Endothelial cell of umbilical vein (primary cell): ENCODE measurements at regions not wholly inside any gene's neighbourhood (a gene's known extent, or its start where the extent isn't known, plus 50 kb on each side); places are given as distances from the start of the nearest gene placed in this dataset.

ENCODE experiments used
- BruUV-seq: library from RNA; stranded (reverse); fragments of 400-500 nt; replicated peaks from 2 replicates; lab custom pipeline; 2021; lab: Mats Ljungman, UMichigan
- CTCF ChIA-PET: fragments of 300-600, 350-600 bp; sonication (Branson Sonifier 250); formaldehyde crosslinking; loops from one replicate; lab custom pipeline; 2021; ENCODE audit warnings: antibody characterized with exemption, inconsistent platforms; lab: Charles Lee
- POLR2A ChIA-PET: fragments of 300-600, 350-600 bp; sonication (Branson Sonifier 250); formaldehyde crosslinking; loops from one replicate; lab custom pipeline; 2021; ENCODE audit warnings: antibody characterized with exemption, inconsistent platforms; lab: Charles Lee
- DNase-seq: peaks from one replicate; pipeline ENCODE4 v3.0.0-alpha.2; 2011; ENCODE audit warnings: low read depth, low spot score
- FAIRE-seq: peaks from 2 replicates; lab custom pipeline; 2011; peaks lifted over from hg19 to GRCh38; lab: Jason Lieb, UNC
- H2AFZ ChIP-seq: 2 replicates; pipeline ENCODE4 v1.6.0; 2012; ENCODE audit warnings: low read depth, low read length, control low read depth, inconsistent platforms
- H3K27ac ChIP-seq: 2 replicates; pipeline ENCODE4 v1.5.1; 2011; ENCODE audit warnings: low read depth, mild to moderate bottlenecking, control low read depth, low read length, moderate library complexity; ENCODE audit not compliant: insufficient read depth
- H3K27me3 ChIP-seq, 2 experiments: 2 replicates each; pipeline versions ENCODE4 v1.6.0 to v1.6.1; 2011; ENCODE audit warnings: low read length in 2 of 2, mixed read lengths in 1 of 2; ENCODE audit not compliant: control insufficient read depth in 2 of 2, insufficient read depth in 2 of 2
- H3K36me3 ChIP-seq, 2 experiments: 2 replicates in 1 of 2; 3 replicates in 1 of 2; pipeline ENCODE4 v1.5.1; 2011; ENCODE audit warnings: low read length in 2 of 2, mild to moderate bottlenecking in 1 of 2, moderate library complexity in 1 of 2; ENCODE audit not compliant: control insufficient read depth in 2 of 2, insufficient read depth in 2 of 2; ENCODE audit errors: extremely low read depth in 1 of 2
- H3K4me1 ChIP-seq: 3 replicates; pipeline ENCODE4 v1.5.1; 2011; ENCODE audit warnings: mild to moderate bottlenecking, low read length; ENCODE audit not compliant: control insufficient read depth, insufficient read depth; ENCODE audit errors: extremely low read depth
- H3K4me2 ChIP-seq: 2 replicates; pipeline ENCODE4 v1.6.1; 2011; ENCODE audit warnings: low read length, control low read depth, mixed read lengths; ENCODE audit not compliant: insufficient read depth
- H3K4me3 ChIP-seq, 3 experiments: fragments of 200-600 bp in 1 of 3; sonication (generic), shearing (Covaris generic) in 1 of 3; replicated peaks in 1 of 3; 2 replicates each; pipeline ENCODE4 v1.5.1; 2011 to 2016; ENCODE audit warnings: control low read depth in 3 of 3, low read length in 3 of 3, mild to moderate bottlenecking in 2 of 3, inconsistent platforms in 1 of 3, low read depth in 1 of 3, moderate library complexity in 1 of 3; ENCODE audit not compliant: insufficient read depth in 1 of 3
- H3K79me2 ChIP-seq: 2 replicates; pipeline ENCODE4 v1.6.0; 2012; ENCODE audit warnings: low read length, inconsistent platforms; ENCODE audit not compliant: control insufficient read depth, insufficient read depth
- H3K9ac ChIP-seq: replicated peaks from 2 replicates; pipeline ENCODE3; 2011; ENCODE audit warnings: low read length, control low read depth; ENCODE audit not compliant: insufficient read depth; ENCODE audit errors: extremely low read depth
- H3K9me1 ChIP-seq: replicated peaks from 3 replicates; pipeline ENCODE4 v1.6.0; 2011; ENCODE audit warnings: mild to moderate bottlenecking, low read length; ENCODE audit not compliant: control insufficient read depth, insufficient read depth; ENCODE audit errors: extremely low read depth
- H3K9me3 ChIP-seq: replicated peaks from 2 replicates; pipeline ENCODE4 v1.5.1; 2012; ENCODE audit warnings: low read length, inconsistent platforms; ENCODE audit not compliant: control insufficient read depth, insufficient read depth
- H4K20me1 ChIP-seq: replicated peaks from 2 replicates; pipeline ENCODE3; 2011; ENCODE audit warnings: mild to moderate bottlenecking, low read length; ENCODE audit not compliant: control insufficient read depth, insufficient read depth; ENCODE audit errors: extremely low read depth
- CTCF ChIP-seq, 2 donors: IDR thresholded peaks; 1 replicate in 1 of 2; 2 replicates in 1 of 2; pipeline ENCODE4 v1.5.1; 2011; ENCODE audit warnings: low read length in 2 of 2, mild to moderate bottlenecking in 2 of 2, moderate library complexity in 2 of 2, control low read depth in 1 of 2, inconsistent platforms in 1 of 2, low read depth in 1 of 2; ENCODE audit not compliant: insufficient read depth in 1 of 2; ENCODE audit errors: extremely low read depth in 1 of 2
- EZH2 ChIP-seq: IDR thresholded peaks from 2 replicates; pipeline ENCODE4 v1.6.1; 2012; ENCODE audit warnings: borderline replicate concordance, low read depth, mild to moderate bottlenecking, moderate library complexity, low read length, inconsistent platforms; ENCODE audit not compliant: severe bottlenecking
- FOS ChIP-seq: IDR thresholded peaks from 2 replicates; pipeline ENCODE4 v1.6.1; 2011; ENCODE audit warnings: mild to moderate bottlenecking, low read length, moderate library complexity, borderline replicate concordance; ENCODE audit not compliant: insufficient read depth
- GATA2 ChIP-seq: IDR thresholded peaks from 2 replicates; pipeline ENCODE4 v1.7.0; 2011; ENCODE audit warnings: low read depth, mild to moderate bottlenecking, moderate library complexity, mixed read lengths, low read length; ENCODE audit not compliant: insufficient read length, insufficient read depth
- JUN ChIP-seq: IDR thresholded peaks from 2 replicates; pipeline ENCODE4 v1.6.1; 2011; ENCODE audit warnings: borderline replicate concordance, low read depth; ENCODE audit not compliant: insufficient read length, insufficient read depth
- MYC ChIP-seq: IDR thresholded peaks from one replicate; pipeline ENCODE4 v1.6.1; 2011; ENCODE audit warnings: mild to moderate bottlenecking, low read depth, low read length
- POLR2A ChIP-seq: IDR thresholded peaks from 2 replicates; pipeline ENCODE4 v1.6.1; 2012; ENCODE audit warnings: low read depth, mild to moderate bottlenecking, control low read depth, low read length
- POLR2AphosphoS5 ChIP-seq: IDR thresholded peaks from 2 replicates; pipeline ENCODE4 v1.6.1; 2012; ENCODE audit warnings: low read depth, mild to moderate bottlenecking, control low read depth, low read length, moderate library complexity; ENCODE audit not compliant: insufficient read depth
- dilution Hi-C: fragments of 300-500 bp; cut with MboI; formaldehyde crosslinking; loops from one replicate; pipeline ENCODE4 v1.15.0; 2019; ENCODE audit warnings: low sequenced_read_pairs; ENCODE audit not compliant: extremely low pct_ligation_motif_present
- intact Hi-C: fragments of 100-400 bp; cut with micrococcal nuclease; formaldehyde crosslinking; loops from one replicate; pipeline ENCODE4 v1.10.0; 2022
- TF ChIP-seq, protein P1 (sequence below): IDR thresholded peaks from 2 replicates; pipeline ENCODE4 v1.6.1; 2011; ENCODE audit not compliant: insufficient read depth, insufficient read length

GRCh38 chr2:118525346-118525745 is 322.1 kb downstream of the EN1 start:
- CTCF ChIA-PET = no interaction called here
- H3K9me3 ChIP-seq = no peaks in the 10 kb centered on the region
- H3K9ac ChIP-seq = no peak overlapping the region
- H2AFZ ChIP-seq = no peak overlapping the region
- no peaks in the 10 kb centered on the region for H3K79me2 ChIP-seq
- BruUV-seq = no TSS peak
- H3K9me1 ChIP-seq = no peaks in the 10 kb centered on the region
- no peak overlapping the region for H3K4me3 ChIP-seq
- no peaks in the 10 kb centered on the region for H3K27me3 ChIP-seq
- no peaks in the 10 kb centered on the region for H4K20me1 ChIP-seq
- no peaks in the 10 kb centered on the region for H3K36me3 ChIP-seq
- H3K27ac ChIP-seq = no peak overlapping the region
- no peak for TF ChIP-seq FOS
- no peak for TF ChIP-seq MYC
- TF ChIP-seq POLR2A = no peak
- no peak for TF ChIP-seq EZH2
- TF ChIP-seq, protein P1, sequence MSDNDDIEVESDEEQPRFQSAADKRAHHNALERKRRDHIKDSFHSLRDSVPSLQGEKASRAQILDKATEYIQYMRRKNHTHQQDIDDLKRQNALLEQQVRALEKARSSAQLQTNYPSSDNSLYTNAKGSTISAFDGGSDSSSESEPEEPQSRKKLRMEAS = no peak
- TF ChIP-seq CTCF (IDR thresholded peaks at IDR 0.05; ENCODE audit: extremely low read depth in 1 of 2, insufficient read depth in 1 of 2, low read depth in 1 of 2, low read length in 2 of 2) = no peak
- no peak for TF ChIP-seq POLR2AphosphoS5
- TF ChIP-seq GATA2 = no peak
- no peak for TF ChIP-seq JUN
- FAIRE-seq (no peak), DNase-seq (no peak)
- POLR2A ChIA-PET = no interaction called here
- dilution Hi-C loops = no loop called here
- intact Hi-C loops = no loop called here
- no peak overlapping the region for H3K4me2 ChIP-seq
- no peaks in the 10 kb centered on the region for H3K4me1 ChIP-seq
